GM18858 (cell line): ENCODE measurements at regions not wholly inside any gene's neighbourhood (a gene's known extent, or its start where the extent isn't known, plus 50 kb on each side); places are given as distances from the start of the nearest gene placed in this dataset.

Experiments
- ATAC-seq: cut with Tn5 transposase; IDR thresholded peaks from one replicate; pipeline ENCODE4 v1.9.1; 2021; ENCODE audit not compliant: unreplicated experiment

DNA sequence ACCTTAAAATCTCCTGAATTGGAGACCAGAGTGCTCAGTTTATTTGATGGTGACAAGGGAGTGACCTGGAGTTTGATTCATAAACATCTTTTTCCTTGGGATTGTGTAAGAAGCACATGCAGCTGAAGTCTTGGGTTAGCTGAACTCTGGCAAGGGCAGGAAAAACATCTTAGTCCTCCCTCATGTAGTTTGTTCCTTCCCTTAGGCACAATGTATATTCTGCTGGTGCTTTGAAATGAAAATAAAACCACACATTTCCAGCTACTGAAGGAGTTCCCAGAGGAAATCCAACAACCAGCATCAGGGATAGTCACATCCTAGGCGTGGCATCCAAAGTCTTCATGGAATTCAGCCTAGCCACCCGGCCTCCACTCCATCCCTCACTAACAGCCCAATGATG is 95.2 kb upstream of the PAPPA start:
- ATAC-seq = no peak

DNA sequence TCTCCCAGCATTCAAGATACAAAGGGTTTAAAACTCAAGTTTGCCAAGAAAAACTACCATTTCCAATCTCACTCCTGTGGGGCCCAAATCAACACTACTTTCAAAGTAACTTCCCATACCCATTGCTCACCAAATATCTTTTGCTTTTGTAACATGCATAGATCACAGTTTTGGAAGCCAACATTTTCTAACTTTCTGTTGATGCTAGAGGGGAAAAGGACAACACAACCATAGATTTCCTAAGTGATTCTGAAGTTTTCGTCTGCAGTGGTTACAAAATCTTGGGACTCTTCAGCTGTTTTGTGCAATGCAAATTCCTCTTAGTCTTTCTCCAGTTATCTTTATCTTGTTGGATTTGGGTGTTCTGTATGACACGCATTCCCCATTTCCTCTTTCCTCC is 94.1 kb upstream of the PAPPA start:
- no peak for ATAC-seq

DNA sequence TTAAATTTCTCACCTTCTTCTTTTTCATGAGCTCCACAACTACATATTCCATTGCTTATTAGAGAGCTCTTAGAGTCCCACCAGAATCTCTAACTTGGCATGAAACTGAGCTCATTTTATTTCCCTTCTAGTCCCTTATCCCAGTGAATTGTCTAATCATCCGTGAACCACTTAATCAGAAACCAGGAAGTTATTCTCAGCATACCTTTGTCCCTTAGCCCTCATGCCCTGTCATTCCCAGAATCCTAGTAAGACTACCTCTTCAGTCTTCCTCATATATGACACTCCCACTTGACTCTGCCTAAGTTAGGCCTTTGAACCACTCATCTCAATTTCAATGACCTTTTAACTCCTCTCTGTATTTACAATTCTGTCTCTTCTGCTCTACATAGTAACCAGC is 93.0 kb upstream of the PAPPA start:
- no peak for ATAC-seq

DNA sequence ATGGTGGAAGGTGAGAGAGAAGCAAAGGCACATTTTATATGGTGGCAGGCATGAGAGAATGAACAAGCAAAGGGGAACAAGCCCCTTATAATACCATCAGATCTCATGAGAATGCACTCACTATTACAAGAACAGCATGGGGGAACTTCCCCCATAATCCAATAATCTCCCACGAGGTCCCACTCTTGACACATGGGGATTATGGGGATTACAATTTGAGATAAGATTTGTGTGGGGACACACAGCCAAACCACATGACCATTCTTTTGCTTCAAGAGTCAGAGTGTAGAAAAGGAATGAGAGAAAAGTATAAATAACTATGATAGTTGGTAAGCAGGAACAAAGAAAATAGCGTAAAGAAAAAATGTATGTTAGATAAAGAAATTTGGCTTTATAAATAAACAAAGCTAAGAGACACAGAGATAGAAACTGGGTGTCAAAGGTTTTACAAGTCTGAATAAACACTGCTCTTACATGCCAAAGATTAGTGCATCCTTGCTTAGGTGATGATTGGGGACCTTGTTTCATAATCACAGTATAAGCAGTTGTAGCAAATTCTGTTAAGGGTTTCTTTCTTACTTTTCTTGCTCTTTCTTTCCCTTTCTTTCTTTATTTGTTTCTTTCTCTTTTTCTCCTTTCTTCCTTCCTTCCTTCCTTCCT is 91.9 kb upstream of the PAPPA start:
- ATAC-seq = no peak

DNA sequence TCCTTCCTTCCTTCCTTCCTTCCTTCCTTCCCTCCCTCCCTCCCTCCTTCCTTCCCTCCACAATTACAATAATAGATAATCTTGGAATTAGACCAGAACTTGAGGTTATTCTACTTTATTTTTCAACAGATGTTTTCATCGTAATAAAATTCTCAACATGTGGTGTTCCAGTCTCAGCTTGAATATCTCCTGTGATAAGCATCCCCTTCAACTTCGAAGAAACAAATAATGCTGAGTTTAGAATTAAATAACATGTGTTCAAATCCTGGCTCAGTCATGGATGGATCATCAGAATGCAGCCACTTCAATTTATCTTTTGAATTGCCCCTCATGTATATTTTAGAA is 91.4 kb upstream of the PAPPA start:
- no peak for ATAC-seq

DNA sequence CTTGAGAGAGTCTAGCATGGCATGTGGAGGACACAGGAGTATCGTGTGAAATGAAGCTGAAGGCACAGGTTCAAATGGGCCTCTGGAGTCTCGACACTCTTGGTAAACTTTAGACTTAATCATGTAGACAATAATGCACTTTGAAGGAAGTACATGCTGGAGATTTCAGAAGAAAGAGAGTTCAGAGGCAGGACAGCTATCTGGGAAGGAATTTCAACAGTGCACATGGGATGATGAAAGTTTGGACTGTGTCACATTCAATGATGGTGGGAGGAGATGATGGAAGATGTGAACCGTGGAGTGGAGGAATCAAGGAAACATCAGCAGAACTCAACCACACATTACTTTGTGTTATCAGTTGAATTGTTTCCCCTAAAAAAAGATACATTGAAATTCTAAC is 88.6 kb upstream of the PAPPA start:
- no peak for ATAC-seq

DNA sequence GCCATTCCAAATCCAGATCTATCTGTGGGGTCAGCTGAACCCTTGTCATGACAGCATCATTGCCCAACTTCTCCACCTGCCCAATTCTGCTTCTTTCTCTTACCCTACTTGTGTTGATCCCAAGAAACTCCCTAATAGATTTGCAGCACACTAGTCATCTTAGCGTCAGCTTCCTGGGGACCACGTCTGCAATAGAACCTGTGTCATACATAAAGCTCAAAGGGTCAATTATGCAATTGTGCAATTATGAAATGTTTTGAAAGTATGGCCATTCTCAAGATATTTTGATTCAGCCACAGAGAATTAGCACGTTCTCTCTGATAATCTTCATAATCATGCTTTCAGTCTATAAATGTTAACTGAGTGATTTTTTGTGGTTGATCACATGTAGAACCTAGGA is 87.4 kb upstream of the PAPPA start:
- ATAC-seq = no peak

DNA sequence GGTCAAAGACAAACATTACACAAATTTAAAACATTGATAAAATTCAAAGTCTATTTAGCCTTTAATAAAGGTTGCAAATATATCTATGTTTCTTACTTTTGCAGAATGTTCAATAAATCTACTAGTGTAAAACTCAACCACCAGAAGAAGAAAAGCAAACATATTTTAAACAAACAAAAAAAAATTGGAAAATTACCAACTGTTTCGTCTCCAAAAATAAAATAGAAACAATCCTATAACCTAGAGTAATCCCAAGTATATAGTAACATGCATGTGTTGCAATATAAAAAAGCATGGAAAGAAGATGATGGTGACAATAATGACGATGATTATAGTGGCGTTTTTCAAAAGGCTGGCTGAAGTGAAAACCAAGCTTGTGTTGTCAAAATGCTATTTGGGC is 86.0 kb upstream of the PAPPA start:
- ATAC-seq = no peak

DNA sequence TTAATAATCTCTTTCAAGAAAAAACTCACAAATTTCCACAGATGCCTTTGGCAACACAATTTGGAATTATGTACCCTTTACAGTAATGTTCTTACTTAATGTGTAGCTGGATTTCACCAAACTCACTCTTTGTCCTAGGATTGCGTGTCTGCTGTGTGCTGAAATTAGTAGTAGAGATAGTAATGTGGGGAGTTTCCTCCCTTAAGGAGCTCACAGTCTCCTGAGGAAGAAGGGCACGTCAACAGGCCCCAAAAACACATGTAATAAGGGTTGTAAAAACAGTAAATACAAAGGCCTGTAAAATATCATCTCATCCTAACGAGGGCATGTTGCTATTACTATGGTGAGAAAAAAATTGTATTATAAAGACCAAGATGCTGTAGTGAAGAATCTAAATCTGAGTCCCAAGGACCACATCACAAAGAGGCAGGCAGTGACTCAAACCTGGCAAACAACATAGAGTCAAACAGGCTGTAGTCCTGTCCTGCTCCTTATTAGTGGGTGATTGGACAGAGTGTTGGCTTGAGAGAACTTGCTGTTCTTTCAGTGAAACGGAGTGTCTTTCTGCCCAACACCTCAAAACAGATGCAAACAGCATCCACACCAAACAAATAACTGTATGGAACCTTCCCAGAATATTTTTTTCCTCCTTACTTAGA is 83.2 kb upstream of the PAPPA start:
- no peak for ATAC-seq

DNA sequence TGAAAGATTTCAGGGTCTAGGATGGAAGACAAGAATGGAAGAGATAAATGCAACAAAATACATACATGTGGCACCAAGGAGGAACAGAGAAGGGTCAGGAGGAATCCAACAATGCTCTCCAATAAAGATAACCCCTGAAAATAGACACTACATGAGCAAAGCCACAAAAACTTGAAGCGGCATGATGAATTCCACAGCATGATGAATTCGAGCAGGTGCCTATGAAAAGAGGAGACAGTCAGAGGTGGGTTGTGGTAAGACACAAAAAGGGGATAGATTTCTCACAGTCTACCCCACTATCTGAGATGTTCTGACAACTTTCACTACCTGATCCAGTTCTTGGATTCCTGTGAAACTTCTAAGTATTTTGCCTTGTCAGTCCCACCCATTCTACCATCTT is 81.5 kb upstream of the PAPPA start:
- ATAC-seq = no peak

DNA sequence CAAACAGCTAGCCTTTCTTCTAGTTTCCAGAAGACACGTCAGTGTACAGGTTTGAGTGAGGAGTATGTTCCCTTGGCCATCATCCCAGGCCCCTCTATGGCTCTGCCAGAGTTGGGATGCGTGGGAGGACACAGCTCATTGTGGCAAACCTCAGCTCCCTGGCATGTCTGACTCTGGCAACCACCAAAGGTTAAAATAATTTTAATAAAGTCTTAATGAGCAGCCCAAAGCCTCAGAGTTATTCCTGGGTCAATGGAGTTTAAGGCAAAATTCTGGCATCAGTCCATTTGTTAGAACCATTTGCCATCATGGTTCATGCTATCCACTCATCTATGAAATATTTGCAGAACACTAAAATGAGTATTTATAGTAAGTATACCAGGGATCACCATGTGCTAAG is 79.8 kb upstream of the PAPPA start:
- no peak for ATAC-seq

DNA sequence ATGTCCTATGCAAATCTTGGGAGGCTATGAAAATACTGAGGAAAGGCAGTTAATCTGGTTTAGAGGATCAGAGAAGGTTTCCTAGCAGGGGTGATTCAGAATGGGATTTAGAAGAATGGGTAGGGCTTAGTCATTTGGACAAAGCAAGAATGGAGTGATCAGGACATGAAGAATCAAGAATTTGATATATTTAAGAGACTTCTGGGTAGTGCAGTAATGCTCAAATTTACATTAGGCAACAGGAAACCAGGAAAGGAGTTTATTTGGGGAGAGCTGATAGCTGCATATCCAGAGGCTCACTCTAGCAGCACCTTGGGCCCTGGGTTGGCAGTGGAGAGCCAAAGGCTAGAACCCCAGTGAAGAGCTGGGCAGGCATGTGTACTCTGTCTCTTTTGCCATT is 78.9 kb upstream of the PAPPA start:
- no peak for ATAC-seq

DNA sequence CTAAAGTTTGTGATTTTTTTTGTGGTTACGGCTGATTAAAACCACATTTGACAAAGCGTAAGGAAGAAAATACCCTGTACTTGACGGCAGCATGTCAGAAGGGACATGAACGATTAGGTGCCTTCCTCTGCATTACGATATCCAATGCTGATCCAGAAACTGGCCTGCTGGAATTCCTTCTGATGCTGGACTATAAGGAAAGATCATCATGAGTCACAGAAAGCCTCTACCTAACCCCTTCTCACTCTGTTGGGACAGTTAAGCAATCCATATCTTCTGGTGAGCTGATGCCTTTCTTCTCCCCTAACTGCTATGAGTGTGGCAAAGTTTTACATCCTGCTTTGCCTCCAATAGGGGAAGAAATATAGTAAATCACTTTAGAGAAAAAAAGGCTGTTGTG is 78.4 kb upstream of the PAPPA start:
- no peak for ATAC-seq

DNA sequence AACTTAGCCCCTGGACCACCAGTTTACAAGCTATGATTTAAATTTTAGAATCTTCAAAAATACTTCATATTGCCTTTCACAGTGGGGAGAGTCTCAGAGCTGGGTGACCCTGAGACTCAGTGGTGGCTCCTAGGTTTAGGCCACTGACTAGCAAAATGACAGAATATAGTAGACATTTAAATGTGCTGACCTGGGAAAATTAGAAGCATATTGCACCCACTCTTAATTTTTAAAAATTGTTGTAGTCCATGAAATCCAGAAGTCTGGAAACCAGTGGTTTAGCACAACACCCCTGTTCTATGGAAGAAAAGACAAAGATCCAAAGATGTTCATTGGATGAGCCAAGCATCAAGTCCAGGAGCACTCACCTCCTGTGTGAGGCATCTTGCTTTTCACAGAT is 75.0 kb upstream of the PAPPA start:
- no peak for ATAC-seq

DNA sequence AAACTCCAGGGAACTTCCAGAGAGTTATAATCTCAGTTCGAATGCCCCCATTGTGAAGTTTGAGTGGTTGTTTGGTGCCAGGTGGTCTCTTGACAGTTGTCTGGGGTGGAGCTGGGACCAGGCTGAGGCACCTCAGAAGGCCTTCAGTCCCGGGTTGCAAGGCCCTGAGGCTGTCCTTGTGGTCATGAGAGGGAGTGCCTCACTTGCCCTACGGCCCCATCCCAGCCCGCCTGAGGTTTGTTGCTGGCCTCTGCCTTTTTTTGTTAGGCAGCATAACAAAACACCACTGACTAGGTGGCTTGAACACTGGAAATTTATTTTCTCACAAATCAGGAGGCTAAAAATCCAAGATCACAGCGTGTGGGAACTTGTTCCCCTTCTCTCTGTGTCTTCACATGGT is 73.0 kb upstream of the PAPPA start:
- ATAC-seq = no peak

DNA sequence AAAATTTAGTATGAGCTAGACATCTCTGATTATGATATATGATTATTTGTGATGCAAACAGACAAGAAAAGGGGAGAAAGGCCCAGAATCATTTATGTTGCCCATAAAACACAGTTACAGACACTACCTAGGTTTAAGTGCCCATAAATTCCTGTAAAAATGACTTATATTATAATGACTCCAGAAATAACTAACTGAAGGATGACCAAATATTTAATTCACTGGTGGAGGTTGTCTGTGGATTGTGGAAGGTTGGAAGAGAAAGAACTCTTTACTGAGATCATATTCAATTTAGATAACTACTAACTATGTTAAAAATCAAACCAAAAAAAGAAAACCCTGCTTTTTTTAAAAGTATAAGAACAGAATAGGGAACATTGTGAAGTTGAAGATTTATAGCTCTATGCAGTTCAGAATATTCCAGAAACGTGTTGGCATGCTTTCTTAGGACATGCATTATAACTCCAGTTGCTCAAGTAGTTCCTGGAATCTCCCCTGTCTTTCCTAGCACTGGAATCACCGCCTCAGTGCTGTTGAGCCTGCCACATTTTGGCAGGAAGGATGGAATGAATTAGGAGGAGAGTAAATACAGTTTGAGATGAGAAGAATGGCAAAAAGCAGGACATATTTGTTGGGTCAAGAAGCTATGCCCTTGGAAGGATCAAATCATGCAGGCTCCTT is 72.0 kb upstream of the PAPPA start:
- no peak for ATAC-seq

DNA sequence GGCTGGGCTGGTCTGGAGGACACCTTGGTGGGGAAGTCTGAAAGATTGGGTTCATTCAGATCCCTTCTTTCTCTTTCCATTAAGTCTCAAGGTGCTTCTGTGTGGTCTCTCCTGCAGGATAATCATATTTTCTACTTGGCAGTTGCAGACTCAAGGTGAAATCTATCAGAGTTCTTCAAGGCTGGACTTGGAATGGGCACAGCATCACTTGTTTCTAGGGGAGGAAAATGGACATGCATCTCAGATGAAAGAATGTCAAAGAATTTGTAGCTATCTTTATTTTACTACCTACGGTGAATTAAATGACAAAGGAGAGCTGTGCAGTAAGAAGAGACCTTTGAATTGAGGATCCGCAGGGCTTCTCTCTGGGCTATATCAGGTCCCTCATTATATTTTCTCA is 69.8 kb upstream of the PAPPA start:
- no peak for ATAC-seq

DNA sequence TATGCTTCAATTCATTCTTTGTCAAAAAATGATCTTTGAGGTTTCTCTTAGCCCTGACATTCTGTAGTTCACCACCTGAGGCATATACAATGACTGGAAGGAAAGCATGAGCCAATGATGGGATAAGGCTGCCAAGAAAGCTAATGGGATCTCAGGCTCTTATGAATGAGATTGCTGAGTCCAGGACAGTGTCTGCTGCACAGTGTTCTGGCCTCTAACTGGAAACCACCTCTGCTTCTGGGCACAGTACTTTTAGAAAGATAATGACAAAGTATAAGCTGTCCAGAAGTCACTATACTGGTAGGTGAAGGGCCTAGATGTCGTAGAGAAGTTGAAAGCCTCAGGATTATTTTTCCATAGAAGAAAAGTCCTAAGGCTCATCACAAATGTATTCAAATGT is 69.1 kb upstream of the PAPPA start:
- no peak for ATAC-seq

DNA sequence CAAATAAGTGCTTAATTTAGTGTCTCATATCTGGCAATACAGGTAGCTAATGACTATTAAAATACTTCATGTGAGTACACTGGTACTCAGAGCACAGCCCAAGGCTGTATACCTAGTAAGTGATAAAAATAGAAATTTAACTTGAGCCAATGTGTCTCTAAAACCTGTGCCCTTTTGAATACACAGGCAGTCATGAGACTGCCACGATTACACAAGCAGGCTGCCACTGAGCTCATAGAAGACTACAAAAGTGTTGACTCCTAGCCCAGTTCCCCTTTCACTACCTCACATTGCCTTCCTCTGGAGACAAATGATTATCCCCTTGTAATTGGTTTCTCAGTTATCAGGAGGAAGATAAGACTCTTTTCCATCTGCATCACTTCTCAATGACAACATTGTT is 66.3 kb upstream of the PAPPA start:
- no peak for ATAC-seq

DNA sequence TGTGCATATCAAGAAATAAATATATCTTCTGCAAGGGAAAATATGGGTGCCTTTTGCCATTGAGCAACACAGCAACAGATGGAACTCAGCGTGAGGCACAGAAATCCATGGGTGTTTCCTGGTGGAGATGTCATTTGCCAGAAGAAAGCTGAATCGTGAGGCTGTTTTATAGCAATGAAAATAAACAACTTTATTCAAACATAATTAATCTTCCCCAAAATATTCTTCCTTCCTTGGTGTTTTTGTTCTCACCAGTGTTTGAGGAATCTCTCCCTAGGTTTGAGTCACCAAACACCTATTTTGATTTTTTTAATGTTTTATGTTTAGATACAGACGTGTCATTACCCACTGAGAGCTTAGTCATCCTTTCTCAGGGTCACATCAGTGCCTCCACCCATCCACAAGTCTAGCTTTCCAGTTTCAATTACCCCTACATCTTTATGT is 65.8 kb upstream of the PAPPA start:
- no peak for ATAC-seq

DNA sequence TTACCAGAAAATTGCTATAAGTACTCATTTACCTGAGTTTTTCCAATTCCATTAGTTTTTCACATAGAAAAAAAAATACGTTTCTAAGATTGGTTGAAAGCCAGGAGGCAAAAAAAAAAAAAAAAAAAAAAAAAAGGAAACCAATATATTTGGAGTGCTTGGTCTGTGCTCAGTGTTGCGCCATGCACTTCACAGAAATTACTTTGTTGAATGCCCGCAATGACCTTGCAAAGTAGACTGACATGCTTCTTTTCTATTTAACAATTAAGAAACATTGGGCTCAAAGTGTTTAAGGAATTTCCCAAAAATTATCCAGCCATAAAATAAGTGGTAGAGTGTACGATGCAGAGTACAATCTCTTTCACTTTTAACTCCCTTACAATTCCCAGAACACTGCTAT is 65.2 kb upstream of the PAPPA start:
- ATAC-seq = no peak

DNA sequence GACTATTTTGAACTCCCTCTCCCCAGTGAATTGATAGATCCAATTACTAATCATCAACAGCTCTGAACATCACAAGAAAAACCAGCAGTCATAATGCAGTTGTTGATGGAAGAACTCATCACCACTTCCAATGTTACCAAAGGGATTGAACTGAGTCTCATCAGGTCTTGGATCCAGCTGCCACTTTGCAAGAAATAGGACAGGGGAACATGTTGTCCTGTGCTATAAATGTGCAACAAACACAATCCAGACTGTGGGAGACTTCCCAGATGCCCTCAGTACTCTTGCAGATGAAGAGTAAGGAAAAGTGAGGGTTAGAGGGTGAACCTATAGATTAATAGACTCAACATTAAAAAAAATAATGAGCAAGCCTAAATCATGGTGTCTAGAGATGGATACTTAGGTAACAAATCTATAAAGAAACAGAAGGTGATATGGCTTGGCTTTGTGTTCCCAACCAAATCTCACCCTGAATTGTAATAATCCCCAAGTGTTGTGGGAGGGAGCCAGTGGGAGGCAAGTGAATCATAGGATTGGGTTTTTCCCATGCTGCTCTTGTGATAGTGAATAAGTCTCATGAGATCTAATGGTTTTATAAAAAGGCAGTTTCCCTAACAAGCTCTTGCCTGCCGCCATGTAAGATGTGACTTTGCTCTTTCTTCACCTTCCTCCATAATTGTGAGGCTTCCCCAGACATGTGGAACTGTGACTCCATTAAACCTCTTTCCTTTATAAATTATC is 63.4 kb upstream of the PAPPA start:
- ATAC-seq = no peak
